ENCODE measurements at regions not wholly inside any gene's neighbourhood (a gene's known extent, or its start where the extent isn't known, plus 50 kb on each side); places are given as distances from the start of the nearest gene placed in this dataset.

- TF ChIP-seq CTCF (IDR thresholded peaks at IDR 0.05) (no peak), POLR2A (IDR thresholded peaks at IDR 0.05; ENCODE audit: low read depth) (no peak), EP300 (IDR thresholded peaks at IDR 0.05) (no peak), POLR2AphosphoS5 (IDR thresholded peaks at IDR 0.05) (no peak)
Measured at GRCh38 chr16:47984669-47985068, 171.1 kb downstream of the ABCC12 start.

Measured in esophagus muscularis mucosa (tissue), 4 donors.